HG03432 (cell line): ENCODE measurements at regions not wholly inside any gene's neighbourhood (a gene's known extent, or its start where the extent isn't known, plus 50 kb on each side); places are given as distances from the start of the nearest gene placed in this dataset.
"Not testable (repeated sequence)": the region's sequence is repeated elsewhere in the genome, so short reads cannot be mapped to it uniquely, and the experiment has no call there.

Experiments used
- ATAC-seq: cut with Tn5 transposase; IDR thresholded peaks from one replicate; pipeline ENCODE4 v1.9.1; 2021; ENCODE audit warnings: mild to moderate bottlenecking, moderate library complexity; ENCODE audit not compliant: unreplicated experiment

- no peak for ATAC-seq
Observed at GRCh38 chr5:24110004-24110615, 534.7 kb downstream of the CDH10 start.

DNA sequence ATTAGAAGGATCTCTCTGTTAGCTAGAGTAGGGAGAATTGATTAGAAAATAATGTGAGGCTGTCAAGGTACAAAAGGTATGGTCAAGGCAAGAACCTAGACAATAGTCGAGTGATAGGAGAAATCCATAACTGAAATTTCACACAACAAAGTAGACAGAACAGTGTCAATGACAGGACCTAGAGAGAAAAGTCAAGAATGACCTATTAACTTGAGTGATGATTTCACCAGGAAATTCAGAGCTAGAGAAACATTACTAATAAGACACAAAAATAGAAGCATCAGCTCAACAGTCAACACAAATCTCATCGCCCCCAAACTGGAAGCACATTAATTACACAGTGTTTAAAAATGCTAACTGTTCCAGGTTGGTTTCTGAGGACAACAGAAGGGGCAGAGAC lies 532.4 kb downstream of the CDH10 start:
- no peak for ATAC-seq

DNA sequence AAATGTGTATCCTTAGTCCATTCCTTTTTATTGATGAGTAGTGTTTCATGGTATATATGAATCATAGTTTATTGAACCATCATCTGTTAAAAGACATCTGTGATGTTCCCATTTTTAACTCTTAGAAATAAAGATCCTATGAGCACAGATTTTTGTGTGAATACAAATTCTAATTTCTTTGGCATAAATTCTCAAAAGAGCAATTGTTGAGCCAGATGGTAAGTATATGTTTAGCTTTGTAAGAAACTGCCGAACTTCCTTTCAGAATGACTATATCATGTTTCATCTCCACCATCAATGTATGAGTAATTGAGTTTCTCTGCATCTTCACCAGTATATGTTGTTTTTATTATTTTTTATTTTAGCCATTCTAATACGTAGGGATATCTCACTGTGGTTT lies 526.4 kb downstream of the CDH10 start:
- ATAC-seq, result no peak

DNA sequence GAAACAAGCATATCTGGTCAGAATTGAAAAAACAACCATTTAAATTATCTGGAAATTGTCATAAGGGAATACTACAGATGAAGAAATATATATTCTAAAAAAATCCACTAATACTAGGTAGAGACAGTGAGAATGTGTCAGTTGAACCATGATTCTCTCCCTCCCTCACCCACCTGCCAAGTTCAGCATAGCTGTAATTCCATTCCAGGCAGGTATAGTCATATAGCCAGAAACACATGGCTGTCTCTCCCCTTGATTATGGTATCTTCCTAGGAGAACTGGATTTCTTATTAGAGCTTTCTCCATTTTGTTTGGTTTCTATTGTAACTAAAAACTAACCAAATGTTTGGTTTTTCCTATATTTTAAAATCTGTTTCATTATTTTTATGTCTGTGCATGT lies 509.2 kb downstream of the CDH10 start:
- ATAC-seq, result no peak

- ATAC-seq, result no peak
Observed at GRCh38 chr5:24141046-24141445, 503.7 kb downstream of the CDH10 start.

- ATAC-seq, result no peak
Observed at GRCh38 chr5:24142341-24142740, 502.4 kb downstream of the CDH10 start.

GRCh38 chr5:24145806-24146205 lies 499.0 kb downstream of the CDH10 start:
- ATAC-seq, result no peak

GRCh38 chr5:24161559-24161958 lies 483.2 kb downstream of the CDH10 start:
- ATAC-seq, result no peak

GRCh38 chr5:24162343-24162742 lies 482.4 kb downstream of the CDH10 start:
- no peak for ATAC-seq

DNA sequence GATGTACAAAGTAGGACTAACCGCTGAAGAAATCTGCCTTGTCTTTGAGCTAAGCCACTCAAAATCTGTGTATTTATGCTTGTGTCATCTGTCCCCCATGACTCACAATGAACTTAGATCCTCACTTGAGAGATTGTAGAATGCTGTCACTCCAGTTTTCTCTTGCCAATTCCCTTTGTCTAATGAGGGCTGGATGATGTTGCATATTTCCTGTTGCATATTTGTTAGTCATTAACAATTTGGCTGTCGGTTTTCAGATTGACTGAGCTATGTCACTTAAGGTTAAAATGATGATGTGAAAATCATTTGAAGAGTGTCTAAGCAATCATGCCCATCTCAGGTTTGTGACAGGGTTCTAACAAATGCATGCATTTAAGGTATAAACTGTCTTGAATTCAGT lies 481.7 kb downstream of the CDH10 start:
- no peak for ATAC-seq

GRCh38 chr5:24167806-24168205 lies 477.0 kb downstream of the CDH10 start:
- ATAC-seq, result no peak

- no peak for ATAC-seq
Observed at GRCh38 chr5:24170026-24170425, 474.8 kb downstream of the CDH10 start.

GRCh38 chr5:24170930-24171329 lies 473.8 kb downstream of the CDH10 start:
- not testable (repeated sequence) for ATAC-seq

DNA sequence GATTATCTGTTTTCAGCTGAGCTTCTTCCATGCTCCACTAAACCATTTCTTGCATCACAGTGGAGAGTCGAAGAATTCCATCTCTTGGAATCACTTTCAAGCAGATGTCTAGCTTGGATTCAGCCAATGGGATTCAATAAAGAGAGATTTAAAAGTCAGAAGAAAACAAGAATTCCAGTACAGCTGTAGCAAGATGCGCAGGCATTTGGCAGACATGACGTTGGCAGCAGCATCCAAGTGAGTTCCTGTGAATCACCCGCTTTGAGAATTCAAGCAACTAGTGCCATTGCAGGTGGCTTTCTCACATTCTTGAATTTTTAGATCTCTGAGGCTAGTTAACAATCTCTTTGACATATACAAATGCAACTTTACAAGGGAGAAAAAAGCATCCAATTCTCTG lies 467.0 kb downstream of the CDH10 start:
- no peak for ATAC-seq

GRCh38 chr5:24183981-24184380 lies 460.8 kb downstream of the CDH10 start:
- no peak for ATAC-seq

DNA sequence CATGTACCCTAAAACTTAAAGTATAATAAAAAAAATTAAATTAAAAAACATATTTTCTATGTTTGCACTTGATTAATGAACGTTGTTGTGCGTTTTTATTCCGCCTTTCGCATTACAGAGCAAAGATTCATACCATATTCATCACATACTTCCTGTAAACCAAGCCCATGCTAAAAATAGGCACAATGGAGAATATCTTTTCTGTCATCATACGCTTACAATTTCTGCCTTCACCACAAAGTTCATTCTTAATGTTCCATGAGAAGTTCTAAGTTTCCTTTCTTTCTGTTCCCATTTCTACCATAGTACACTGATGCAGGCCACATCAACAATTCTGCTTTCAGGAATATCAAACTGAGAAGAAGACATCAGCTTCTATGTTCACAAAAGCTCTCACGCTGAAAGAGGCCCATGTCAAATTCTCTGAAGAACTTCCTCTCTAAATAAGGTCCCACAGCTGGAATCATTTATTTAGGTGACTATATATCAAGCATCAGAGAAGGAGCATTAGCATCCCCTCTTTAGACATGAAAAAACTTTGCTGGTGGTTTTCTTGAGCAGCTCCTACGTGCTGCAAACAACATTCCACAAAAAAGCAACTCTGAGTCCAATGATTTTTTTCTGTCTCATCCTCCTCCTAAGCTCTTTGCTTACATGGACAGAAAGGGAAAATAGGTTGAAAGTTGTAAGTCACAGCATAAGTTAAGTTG lies 456.4 kb downstream of the CDH10 start:
- ATAC-seq, result no peak

GRCh38 chr5:24196789-24197188 lies 448.0 kb downstream of the CDH10 start:
- no peak for ATAC-seq

GRCh38 chr5:24208686-24209106 lies 436.1 kb downstream of the CDH10 start:
- ATAC-seq, result no peak

DNA sequence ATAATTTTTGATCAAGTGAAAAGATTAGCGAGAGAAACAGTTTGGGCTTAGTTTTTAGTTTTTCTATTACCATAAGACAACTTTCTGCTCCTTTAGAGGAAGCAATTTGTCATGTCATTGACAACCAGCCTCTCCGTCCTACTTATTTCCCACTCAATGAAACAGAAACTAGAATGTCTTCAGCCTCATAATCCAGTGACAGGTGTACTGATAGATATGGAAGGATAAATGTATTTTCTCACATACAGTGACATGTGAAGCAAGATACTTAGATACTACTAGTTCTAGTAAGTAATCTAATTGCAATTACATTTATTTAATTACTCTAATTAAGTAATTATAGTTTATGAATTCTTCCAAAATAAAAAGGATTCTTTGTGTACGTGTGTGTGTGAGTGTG lies 429.7 kb downstream of the CDH10 start:
- ATAC-seq, result no peak

GRCh38 chr5:24222876-24223275 lies 421.9 kb downstream of the CDH10 start:
- ATAC-seq, result no peak

DNA sequence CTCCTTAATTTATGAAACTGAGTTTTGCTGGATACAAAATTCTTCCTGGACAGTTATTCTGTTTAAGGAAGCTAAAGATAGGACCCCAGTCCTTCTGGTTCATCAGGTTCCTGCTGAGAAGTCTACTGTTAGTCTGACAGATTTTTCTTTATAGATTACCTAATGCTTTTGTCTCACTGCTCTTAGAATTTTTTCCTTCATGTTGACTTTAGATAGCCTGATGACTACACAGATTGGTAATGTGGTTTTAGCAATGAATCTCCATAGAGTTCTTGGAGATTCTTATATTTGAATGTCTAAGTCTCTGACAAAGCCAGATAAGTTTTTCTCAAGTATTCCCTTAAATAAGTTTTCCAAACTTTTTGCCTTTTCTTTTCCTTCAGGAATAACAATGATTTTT lies 419.7 kb downstream of the CDH10 start:
- ATAC-seq, result no peak

DNA sequence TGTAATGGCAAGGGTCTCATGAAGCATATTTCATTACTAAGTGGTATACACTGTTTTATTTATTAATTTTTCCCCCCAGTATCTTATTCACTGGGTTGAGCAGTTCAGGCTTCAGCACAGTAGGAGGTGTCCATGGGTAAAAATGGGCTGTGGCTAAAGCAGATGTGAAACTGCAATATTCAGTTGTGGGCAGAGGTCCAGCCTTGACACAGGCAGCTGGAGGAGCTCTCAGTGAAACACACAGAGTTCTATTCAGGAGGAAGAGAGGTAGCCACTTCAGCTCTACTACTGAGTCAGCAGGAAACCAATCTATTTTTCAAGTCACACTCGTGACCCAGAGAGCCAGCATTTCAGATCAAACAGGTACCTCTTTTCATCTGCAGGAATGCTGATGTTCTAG lies 418.3 kb downstream of the CDH10 start:
- no peak for ATAC-seq

GRCh38 chr5:24227881-24228280 lies 416.9 kb downstream of the CDH10 start:
- not testable (repeated sequence) for ATAC-seq
